ENCODE measurements at regions not wholly inside any gene's neighbourhood (a gene's known extent, or its start where the extent isn't known, plus 50 kb on each side); places are given as distances from the start of the nearest gene placed in this dataset.

DNA sequence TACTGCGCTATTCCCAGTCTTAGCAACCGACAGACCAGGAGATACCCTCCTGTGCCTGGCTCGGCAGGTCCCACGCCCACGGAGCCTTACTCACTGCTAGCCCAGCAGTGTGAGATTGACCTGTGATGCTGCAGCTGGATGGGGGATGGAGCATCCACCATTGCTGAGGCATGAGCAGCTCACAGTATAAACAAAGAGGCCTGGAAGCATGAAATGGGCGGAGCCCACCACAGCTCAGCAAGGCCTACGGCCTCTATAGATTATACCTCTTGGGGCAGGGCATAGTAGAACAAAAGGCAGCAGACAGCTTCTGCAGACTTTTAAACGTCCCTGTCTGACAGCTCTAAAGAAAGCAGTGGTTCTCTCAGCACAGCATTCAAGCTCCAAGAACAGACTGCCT is 160.3 kb downstream of the ANXA2 start:
- H3K9me3 ChIP-seq: peaks cover 0 to 10% (median 0%) of the 10 kb centered on the region in 4 donors
- intact Hi-C loops (cut with DNase I): no loop called here
- 59% methylated on average over 8 of the region's 8 CpGs for WGBS

DNA sequence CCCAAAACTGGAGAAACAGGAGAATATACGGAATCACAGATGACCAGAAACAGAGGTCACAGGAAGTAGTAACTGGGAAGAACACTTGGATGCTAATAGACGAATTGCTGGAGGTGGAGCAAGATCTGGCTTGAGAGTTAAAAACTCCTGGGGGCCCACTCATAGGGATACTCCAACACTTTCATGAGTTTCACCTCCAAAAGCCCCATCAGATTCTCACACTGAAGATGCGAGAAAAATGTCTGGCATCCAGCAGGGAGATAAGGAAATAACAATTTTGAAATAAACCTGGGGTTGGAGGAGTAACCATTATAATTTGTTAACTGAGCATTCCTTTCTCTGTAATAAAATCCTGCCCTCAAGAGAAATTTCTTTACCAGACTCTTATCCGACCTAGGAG is 154.0 kb downstream of the ANXA2 start:
- WGBS: 60% methylated on average over 4 of the region's 4 CpGs
- TF ChIP-seq EP300 (IDR thresholded peaks at IDR 0.05): no peak
- no peak for TF ChIP-seq POLR2AphosphoS5 (IDR thresholded peaks at IDR 0.05)
- TF ChIP-seq, protein P1, sequence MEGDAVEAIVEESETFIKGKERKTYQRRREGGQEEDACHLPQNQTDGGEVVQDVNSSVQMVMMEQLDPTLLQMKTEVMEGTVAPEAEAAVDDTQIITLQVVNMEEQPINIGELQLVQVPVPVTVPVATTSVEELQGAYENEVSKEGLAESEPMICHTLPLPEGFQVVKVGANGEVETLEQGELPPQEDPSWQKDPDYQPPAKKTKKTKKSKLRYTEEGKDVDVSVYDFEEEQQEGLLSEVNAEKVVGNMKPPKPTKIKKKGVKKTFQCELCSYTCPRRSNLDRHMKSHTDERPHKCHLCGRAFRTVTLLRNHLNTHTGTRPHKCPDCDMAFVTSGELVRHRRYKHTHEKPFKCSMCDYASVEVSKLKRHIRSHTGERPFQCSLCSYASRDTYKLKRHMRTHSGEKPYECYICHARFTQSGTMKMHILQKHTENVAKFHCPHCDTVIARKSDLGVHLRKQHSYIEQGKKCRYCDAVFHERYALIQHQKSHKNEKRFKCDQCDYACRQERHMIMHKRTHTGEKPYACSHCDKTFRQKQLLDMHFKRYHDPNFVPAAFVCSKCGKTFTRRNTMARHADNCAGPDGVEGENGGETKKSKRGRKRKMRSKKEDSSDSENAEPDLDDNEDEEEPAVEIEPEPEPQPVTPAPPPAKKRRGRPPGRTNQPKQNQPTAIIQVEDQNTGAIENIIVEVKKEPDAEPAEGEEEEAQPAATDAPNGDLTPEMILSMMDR (IDR thresholded peaks at IDR 0.05): no peak
- no peak for TF ChIP-seq POLR2A (IDR thresholded peaks at IDR 0.05; ENCODE audit: low read depth)
- Histone ChIP-seq H3K9me3 (peaks cover 0 to 14% (median 0%) of the 10 kb centered on the region in 4 donors), H3K4me1 (no peaks in the 10 kb centered on the region), H3K27ac (replicated peaks in 1 of 4) (no peak overlapping the region), H3K36me3 (no peaks in the 10 kb centered on the region), H3K4me3 (no peak overlapping the region), H3K27me3 (no peaks in the 10 kb centered on the region)
- no peak for DNase-seq (ENCODE audit: extremely low spot score)
- intact Hi-C loops (cut with DNase I): no loop called here

More for the DNA sequence above, 160.3 kb downstream of the ANXA2 start:
- Histone ChIP-seq H3K36me3 (no peaks in the 10 kb centered on the region), H3K27ac (replicated peaks in 1 of 4) (no peak overlapping the region), H3K27me3 (peaks cover 0 to 12% (median 0%) of the 10 kb centered on the region in 4 donors), H3K4me1 (no peaks in the 10 kb centered on the region), H3K4me3 (no peak overlapping the region)
- TF ChIP-seq POLR2AphosphoS5 (IDR thresholded peaks at IDR 0.05) (no peak), EP300 (IDR thresholded peaks at IDR 0.05) (no peak), POLR2A (IDR thresholded peaks at IDR 0.05; ENCODE audit: low read depth) (no peak)
- TF ChIP-seq, protein P1 (IDR thresholded peaks at IDR 0.05): no peak
- DNase-seq (ENCODE audit: extremely low spot score): no peak

DNA sequence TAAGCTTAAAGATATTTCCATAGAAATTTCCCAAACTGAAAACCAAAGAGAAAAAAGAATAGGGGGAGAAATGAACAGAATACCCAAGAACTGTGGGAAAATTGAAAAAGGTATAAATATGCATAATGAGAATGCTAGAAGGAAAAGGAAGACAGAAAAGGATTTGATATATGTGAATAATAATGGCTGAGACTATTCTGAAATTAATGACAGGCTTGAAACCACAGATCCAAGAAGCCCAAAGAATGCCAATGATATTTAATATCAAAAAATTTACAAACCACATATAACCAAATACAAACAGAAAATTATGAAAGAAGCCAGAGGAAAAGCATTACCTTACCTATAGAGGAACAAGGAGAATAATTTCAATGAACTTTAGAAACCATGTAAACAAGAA is 153.0 kb downstream of the ANXA2 start:
- no peaks in the 10 kb centered on the region for H3K4me1 ChIP-seq
- no peak for DNase-seq (ENCODE audit: extremely low spot score)
- peaks cover 0 to 14% (median 0%) of the 10 kb centered on the region in 4 donors for H3K9me3 ChIP-seq
- TF ChIP-seq POLR2AphosphoS5 (IDR thresholded peaks at IDR 0.05): no peak
- H3K27me3 ChIP-seq: no peaks in the 10 kb centered on the region
- H3K36me3 ChIP-seq: no peaks in the 10 kb centered on the region
- intact Hi-C loops (cut with DNase I): no loop called here
- no peak overlapping the region for H3K27ac ChIP-seq (replicated peaks in 1 of 4)
- H3K4me3 ChIP-seq: no peak overlapping the region

DNA sequence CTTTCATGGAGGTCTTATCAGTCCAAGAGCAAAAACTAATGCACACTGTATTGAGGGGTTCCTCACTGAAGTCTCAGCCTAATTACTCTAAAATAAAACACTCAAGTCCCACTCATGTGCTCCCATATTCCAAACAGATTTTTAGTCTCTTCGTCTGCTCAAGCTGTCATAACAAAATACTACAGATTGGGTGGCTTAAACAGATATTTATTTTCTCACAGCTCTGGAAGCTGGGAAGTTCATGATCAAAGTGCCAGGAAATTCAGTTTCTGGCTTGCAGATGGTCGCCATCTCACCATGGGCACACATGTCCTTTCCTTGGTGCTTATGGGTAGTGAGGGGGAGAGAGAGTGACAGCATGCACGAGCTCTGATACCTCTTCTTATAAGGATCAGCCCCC is 147.5 kb downstream of the ANXA2 start:
- Histone ChIP-seq H3K4me1 (no peaks in the 10 kb centered on the region), H3K9me3 (no peaks in the 10 kb centered on the region)
- 56% methylated on average over 3 of the region's 3 CpGs for WGBS

DNA sequence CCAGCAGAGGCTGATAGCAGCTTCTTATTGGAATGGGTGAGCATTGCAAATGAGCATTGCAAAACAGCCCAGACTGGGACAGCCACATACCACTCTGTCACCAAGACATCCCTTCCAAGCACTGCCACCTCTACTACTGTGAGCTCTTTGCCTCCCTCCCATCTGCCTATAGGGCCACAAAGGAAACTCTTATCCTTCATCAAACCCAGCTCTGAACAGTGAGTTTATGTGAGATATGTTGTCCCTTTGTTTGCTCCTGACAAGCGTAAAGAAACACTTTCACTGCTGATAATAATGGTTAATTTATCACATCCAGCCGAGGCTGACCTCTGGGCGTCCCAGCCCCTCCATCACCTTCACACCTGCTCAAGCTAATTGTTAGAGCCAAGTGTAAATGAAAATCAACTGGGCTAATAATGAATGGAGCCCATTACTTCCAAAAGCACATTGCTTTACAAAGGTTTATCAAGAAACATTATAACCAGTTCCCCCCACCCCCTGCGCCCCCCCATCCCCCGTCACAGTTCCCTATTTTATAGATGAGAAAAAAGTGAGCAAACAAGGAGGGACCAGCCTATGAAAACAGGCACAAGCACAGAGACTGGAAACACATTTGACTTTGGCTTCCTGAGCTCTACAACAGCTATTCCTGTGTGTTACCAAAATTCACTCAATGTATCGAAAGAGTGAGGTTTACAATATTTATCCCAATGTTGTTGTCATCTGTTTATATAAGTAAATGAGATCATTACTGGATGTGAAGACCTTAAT is 146.3 kb downstream of the ANXA2 start:
- Histone ChIP-seq H3K4me3 (no peak overlapping the region), H3K9me3 (no peaks in the 10 kb centered on the region), H3K4me1 (no peaks in the 10 kb centered on the region), H3K27ac (replicated peaks in 1 of 4) (no peak overlapping the region), H3K36me3 (no peaks in the 10 kb centered on the region), H3K27me3 (peaks cover 0 to 4% (median 0%) of the 10 kb centered on the region in 4 donors)
- DNase-seq (ENCODE audit: extremely low spot score): no peak
- 37% methylated on average over 6 of the region's 6 CpGs for WGBS
- intact Hi-C loops (cut with DNase I): no loop called here
- TF ChIP-seq POLR2AphosphoS5 (IDR thresholded peaks at IDR 0.05) (no peak), EP300 (IDR thresholded peaks at IDR 0.05) (no peak), POLR2A (IDR thresholded peaks at IDR 0.05; ENCODE audit: low read depth) (no peak)
- TF ChIP-seq, protein P1 (IDR thresholded peaks at IDR 0.05): no peak

More for the DNA sequence above, 147.5 kb downstream of the ANXA2 start:
- Histone ChIP-seq H3K27me3 (peaks cover 0 to 4% (median 0%) of the 10 kb centered on the region in 4 donors), H3K36me3 (no peaks in the 10 kb centered on the region), H3K27ac (replicated peaks in 1 of 4) (no peak overlapping the region), H3K4me3 (no peak overlapping the region)
- DNase-seq (ENCODE audit: extremely low spot score): no peak
- TF ChIP-seq POLR2AphosphoS5 (IDR thresholded peaks at IDR 0.05): no peak
- TF ChIP-seq EP300 (IDR thresholded peaks at IDR 0.05): no peak
- TF ChIP-seq POLR2A (IDR thresholded peaks at IDR 0.05; ENCODE audit: low read depth): no peak
- TF ChIP-seq, protein P1 (IDR thresholded peaks at IDR 0.05): no peak
- intact Hi-C loops (cut with DNase I): no loop called here
